ENCODE measurements at regions not wholly inside any gene's neighbourhood (a gene's known extent, or its start where the extent isn't known, plus 50 kb on each side); places are given as distances from the start of the nearest gene placed in this dataset.

DNA sequence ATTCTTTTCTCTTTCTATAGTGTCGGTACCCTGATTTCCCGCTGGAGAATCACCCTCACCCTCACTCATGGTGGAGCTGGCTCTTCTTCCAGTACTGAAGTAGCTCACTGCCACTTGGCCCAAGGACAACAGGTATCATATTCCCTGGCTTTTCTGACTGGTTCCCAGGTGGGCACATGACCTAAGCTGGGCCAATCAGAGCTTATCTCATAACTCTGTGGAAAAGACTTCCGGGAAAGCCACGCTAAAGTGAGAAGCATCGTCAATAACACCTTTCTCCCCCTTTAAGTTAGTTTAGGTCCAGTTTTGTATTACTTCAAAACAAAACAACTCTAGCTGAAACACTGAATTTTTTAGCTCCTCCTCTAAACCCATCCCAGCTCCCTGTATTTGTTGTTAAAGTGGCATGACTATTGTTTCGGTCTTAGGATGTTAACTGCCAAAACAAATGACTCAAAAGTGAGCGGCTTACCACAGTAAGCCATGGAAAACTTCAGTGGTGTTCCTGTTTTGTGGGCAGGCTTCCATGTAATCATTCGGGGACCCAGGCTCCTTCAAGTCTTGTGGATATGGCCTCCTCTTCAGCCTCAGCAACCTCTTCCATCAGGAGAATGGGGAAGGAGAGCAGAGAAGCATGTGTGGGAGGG lies 137.4 kb upstream of the DLX2 start:
- TF ChIP-seq, protein P1, sequence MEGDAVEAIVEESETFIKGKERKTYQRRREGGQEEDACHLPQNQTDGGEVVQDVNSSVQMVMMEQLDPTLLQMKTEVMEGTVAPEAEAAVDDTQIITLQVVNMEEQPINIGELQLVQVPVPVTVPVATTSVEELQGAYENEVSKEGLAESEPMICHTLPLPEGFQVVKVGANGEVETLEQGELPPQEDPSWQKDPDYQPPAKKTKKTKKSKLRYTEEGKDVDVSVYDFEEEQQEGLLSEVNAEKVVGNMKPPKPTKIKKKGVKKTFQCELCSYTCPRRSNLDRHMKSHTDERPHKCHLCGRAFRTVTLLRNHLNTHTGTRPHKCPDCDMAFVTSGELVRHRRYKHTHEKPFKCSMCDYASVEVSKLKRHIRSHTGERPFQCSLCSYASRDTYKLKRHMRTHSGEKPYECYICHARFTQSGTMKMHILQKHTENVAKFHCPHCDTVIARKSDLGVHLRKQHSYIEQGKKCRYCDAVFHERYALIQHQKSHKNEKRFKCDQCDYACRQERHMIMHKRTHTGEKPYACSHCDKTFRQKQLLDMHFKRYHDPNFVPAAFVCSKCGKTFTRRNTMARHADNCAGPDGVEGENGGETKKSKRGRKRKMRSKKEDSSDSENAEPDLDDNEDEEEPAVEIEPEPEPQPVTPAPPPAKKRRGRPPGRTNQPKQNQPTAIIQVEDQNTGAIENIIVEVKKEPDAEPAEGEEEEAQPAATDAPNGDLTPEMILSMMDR (IDR thresholded peaks at IDR 0.05): no peak
- TF ChIP-seq EZH2 (IDR thresholded peaks at IDR 0.05; ENCODE audit: borderline replicate concordance, insufficient read depth, low read depth, low read length, poor library complexity, severe bottlenecking): no peak
